Stimulated activated CD4-positive, alpha-beta T cell treated with anti-CD3 and anti-CD28 coated beads, Interleukin-15, amount 100 ng/mL, for 48 hours (primary cell): ENCODE measurements at regions not wholly inside any gene's neighbourhood (a gene's known extent, or its start where the extent isn't known, plus 50 kb on each side); places are given as distances from the start of the nearest gene placed in this dataset.

ENCODE experiments used
- DNase-seq, 2 donors: peaks; one replicate each; pipeline ENCODE4 v3.0.0-alpha.2; 2020; ENCODE audit warnings: low read depth in 2 of 2

- DNase-seq, result no peak
Observed at GRCh38 chr4:182126096-182126495, 117.1 kb upstream of the TENM3 start.

GRCh38 chr4:182126603-182127002 is 116.6 kb upstream of the TENM3 start:
- no peak for DNase-seq

GRCh38 chr4:182133033-182133432 is 110.2 kb upstream of the TENM3 start:
- no peak for DNase-seq

- DNase-seq, result no peak
Observed at GRCh38 chr4:182134261-182134660, 108.9 kb upstream of the TENM3 start.

- no peak for DNase-seq
Observed at GRCh38 chr4:182136201-182136600, 107.0 kb upstream of the TENM3 start.

- no peak for DNase-seq
Observed at GRCh38 chr4:182137343-182137742, 105.9 kb upstream of the TENM3 start.

- DNase-seq, result no peak
Observed at GRCh38 chr4:182139491-182139890, 103.7 kb upstream of the TENM3 start.

- DNase-seq, result no peak
Observed at GRCh38 chr4:182140547-182140946, 102.7 kb upstream of the TENM3 start.

- DNase-seq, result no peak
Observed at GRCh38 chr4:182141061-182141460, 102.1 kb upstream of the TENM3 start.

- no peak for DNase-seq
Observed at GRCh38 chr4:182142176-182143085, 100.8 kb upstream of the TENM3 start.

- no peak for DNase-seq
Observed at GRCh38 chr4:182143086-182143821, 99.9 kb upstream of the TENM3 start.

GRCh38 chr4:182143822-182144625 is 99.2 kb upstream of the TENM3 start:
- DNase-seq, result no peak

- DNase-seq, result no peak
Observed at GRCh38 chr4:182144626-182145333, 98.4 kb upstream of the TENM3 start.

- no peak for DNase-seq
Observed at GRCh38 chr4:182145334-182145905, 97.8 kb upstream of the TENM3 start.

GRCh38 chr4:182147391-182147790 is 95.8 kb upstream of the TENM3 start:
- DNase-seq, result no peak

- no peak for DNase-seq
Observed at GRCh38 chr4:182150645-182151044, 92.6 kb upstream of the TENM3 start.

- no peak for DNase-seq
Observed at GRCh38 chr4:182155806-182156205, 87.4 kb upstream of the TENM3 start.

- DNase-seq, result no peak
Observed at GRCh38 chr4:182163180-182163579, 80.0 kb upstream of the TENM3 start.

GRCh38 chr4:182169572-182169971 is 73.6 kb upstream of the TENM3 start:
- no peak for DNase-seq

- DNase-seq, result no peak
Observed at GRCh38 chr4:182169987-182170386, 73.2 kb upstream of the TENM3 start.

GRCh38 chr4:182170417-182170935 is 72.7 kb upstream of the TENM3 start:
- no peak for DNase-seq
